ENCODE measurements at regions not wholly inside any gene's neighbourhood (a gene's known extent, or its start where the extent isn't known, plus 50 kb on each side); places are given as distances from the start of the nearest gene placed in this dataset.

DNA sequence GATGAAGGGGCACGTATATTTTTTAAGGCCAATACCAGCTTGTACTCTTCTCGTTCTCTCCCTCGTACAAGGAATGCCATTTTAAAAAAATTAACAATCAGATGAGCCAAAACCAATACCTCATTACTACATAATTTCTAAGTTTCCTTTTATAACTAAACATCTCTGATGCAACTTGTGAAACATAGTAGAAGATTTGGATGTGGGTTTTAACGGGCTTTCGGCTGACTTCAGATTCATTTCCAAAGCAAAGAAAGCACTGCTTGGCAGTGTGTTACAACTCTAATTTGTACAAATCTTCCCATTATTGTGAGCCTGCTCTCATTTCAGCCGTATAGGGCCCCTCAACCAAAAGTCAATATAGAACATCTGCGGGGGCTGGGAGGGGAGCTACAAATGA, 99.1 kb upstream of the TMCC3 start:
- Histone ChIP-seq H2AFZ (no peak overlapping the region), H3K36me3 (ENCODE audit: low read depth) (no peaks in the 10 kb centered on the region), H3K79me2 (ENCODE audit: low read depth) (no peaks in the 10 kb centered on the region), H3K4me3 (no peak overlapping the region), H3K4me2 (no peak overlapping the region), H3F3A (ENCODE audit: insufficient read depth, low read depth) (no peaks in the 10 kb centered on the region), H3K4me1 (replicated peaks; ENCODE audit: insufficient read depth) (no peaks in the 10 kb centered on the region), H4K20me1 (ENCODE audit: insufficient read depth) (no peaks in the 10 kb centered on the region), H3K9me3 (ENCODE audit: insufficient read depth, low read depth) (no peaks in the 10 kb centered on the region), H3K9me2 (ENCODE audit: insufficient read depth) (no peaks in the 10 kb centered on the region), H3K27ac (no peak overlapping the region), H3K27me3 (ENCODE audit: insufficient read depth, low read depth) (no peaks in the 10 kb centered on the region)
- ChIA-PET POLR2A (ENCODE audit: unreplicated experiment) (no interaction called here), CTCF (no interaction called here)
- no peak for DNase-seq
- no TSS peak for BruUV-seq (replicated peaks)
- TF ChIP-seq, protein P1, sequence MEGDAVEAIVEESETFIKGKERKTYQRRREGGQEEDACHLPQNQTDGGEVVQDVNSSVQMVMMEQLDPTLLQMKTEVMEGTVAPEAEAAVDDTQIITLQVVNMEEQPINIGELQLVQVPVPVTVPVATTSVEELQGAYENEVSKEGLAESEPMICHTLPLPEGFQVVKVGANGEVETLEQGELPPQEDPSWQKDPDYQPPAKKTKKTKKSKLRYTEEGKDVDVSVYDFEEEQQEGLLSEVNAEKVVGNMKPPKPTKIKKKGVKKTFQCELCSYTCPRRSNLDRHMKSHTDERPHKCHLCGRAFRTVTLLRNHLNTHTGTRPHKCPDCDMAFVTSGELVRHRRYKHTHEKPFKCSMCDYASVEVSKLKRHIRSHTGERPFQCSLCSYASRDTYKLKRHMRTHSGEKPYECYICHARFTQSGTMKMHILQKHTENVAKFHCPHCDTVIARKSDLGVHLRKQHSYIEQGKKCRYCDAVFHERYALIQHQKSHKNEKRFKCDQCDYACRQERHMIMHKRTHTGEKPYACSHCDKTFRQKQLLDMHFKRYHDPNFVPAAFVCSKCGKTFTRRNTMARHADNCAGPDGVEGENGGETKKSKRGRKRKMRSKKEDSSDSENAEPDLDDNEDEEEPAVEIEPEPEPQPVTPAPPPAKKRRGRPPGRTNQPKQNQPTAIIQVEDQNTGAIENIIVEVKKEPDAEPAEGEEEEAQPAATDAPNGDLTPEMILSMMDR (conservative IDR thresholded peaks at IDR 0.05) = no peak
- TF ChIP-seq EZH2 (IDR thresholded peaks at IDR 0.05; ENCODE audit: low read depth) = no peak
- intact Hi-C loops (cut with micrococcal nuclease; ENCODE audit: unreplicated experiment) = no loop called here

DNA sequence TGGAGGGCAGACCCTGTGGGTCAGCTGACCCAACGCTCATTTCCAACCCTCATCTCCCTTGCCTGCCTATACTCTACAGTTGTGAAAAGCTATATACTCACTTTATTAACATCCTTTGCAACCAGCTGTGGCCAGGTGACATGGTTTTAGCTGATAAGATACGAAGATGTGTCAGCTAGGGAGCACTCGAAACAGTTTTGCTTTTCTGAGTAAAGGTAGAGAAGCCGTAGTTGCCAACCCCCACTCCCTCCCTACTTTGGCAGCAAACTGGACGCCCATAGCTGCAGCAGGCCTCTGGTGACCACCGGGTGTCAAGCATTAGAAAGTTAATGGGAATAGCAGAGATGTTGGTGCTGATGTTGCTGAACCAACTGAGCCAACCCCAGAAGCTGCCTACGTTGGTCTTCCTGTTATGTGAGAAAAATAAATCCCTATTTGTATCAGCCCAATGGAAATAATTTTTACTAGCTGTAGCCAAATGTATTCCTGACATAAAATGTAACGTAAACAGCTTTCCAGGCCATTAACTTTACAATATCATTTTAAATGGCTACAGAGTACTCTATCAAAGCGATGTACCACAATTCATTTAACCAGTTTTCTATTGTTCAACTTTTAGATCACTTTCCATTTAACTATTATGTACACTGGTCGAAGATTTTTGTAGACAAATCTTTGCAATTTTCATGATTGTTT, 98.5 kb upstream of the TMCC3 start:
- no peak overlapping the region for H3K27ac ChIP-seq
- H3K36me3 ChIP-seq (ENCODE audit: low read depth) = no peaks in the 10 kb centered on the region
- no peaks in the 10 kb centered on the region for H3K9me3 ChIP-seq (ENCODE audit: insufficient read depth, low read depth)
- H3K79me2 ChIP-seq (ENCODE audit: low read depth) = no peaks in the 10 kb centered on the region
- no peak overlapping the region for H3K4me2 ChIP-seq
- ChIA-PET CTCF (no interaction called here), POLR2A (ENCODE audit: unreplicated experiment) (interaction anchor here (0.7 kb wide), 1 partner anchor 33 kb away, joined by 4 read pairs; no protein-coding TSS in a partner anchor)
- TF ChIP-seq EZH2 (IDR thresholded peaks at IDR 0.05; ENCODE audit: low read depth) = no peak
- TF ChIP-seq, protein P1 (conservative IDR thresholded peaks at IDR 0.05) = no peak
- H3K4me1 ChIP-seq (replicated peaks; ENCODE audit: insufficient read depth) = no peaks in the 10 kb centered on the region
- H3F3A ChIP-seq (ENCODE audit: insufficient read depth, low read depth) = no peaks in the 10 kb centered on the region
- no TSS peak for BruUV-seq (replicated peaks)
- H3K4me3 ChIP-seq = no peak overlapping the region
- no peaks in the 10 kb centered on the region for H3K9me2 ChIP-seq (ENCODE audit: insufficient read depth)
- DNase-seq = no peak
- no peaks in the 10 kb centered on the region for H3K27me3 ChIP-seq (ENCODE audit: insufficient read depth, low read depth)
- intact Hi-C loops (cut with micrococcal nuclease; ENCODE audit: unreplicated experiment) = no loop called here
- H2AFZ ChIP-seq = no peak overlapping the region
- H4K20me1 ChIP-seq (ENCODE audit: insufficient read depth) = no peaks in the 10 kb centered on the region

DNA sequence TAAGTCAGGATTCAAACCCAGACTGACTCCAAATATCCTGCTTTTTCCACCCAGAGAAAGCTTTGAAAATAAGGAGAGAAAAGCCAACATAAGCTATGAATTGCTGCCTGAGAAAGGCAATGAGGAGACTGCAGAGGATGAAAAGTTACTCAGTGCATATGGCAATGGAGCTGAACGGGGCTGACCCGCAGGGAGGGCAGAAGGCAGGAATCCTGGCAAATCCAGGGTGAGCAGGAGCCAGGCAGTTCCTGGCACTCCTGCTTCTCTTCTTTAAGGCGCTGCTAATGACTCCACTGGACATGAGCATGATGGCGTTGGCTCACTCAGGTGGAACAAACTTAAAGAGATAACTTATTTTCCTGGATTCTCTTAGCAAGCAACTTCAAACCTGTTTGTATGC, 95.2 kb upstream of the TMCC3 start:
- Histone ChIP-seq H3F3A (ENCODE audit: insufficient read depth, low read depth) (no peaks in the 10 kb centered on the region), H2AFZ (no peak overlapping the region), H3K27ac (no peak overlapping the region), H4K20me1 (ENCODE audit: insufficient read depth) (no peaks in the 10 kb centered on the region), H3K27me3 (ENCODE audit: insufficient read depth, low read depth) (no peaks in the 10 kb centered on the region), H3K79me2 (ENCODE audit: low read depth) (no peaks in the 10 kb centered on the region), H3K4me3 (no peak overlapping the region), H3K36me3 (ENCODE audit: low read depth) (no peaks in the 10 kb centered on the region), H3K4me2 (no peak overlapping the region), H3K4me1 (replicated peaks; ENCODE audit: insufficient read depth) (no peaks in the 10 kb centered on the region), H3K9me2 (ENCODE audit: insufficient read depth) (no peaks in the 10 kb centered on the region), H3K9me3 (ENCODE audit: insufficient read depth, low read depth) (no peaks in the 10 kb centered on the region)
- DNase-seq = no peak
- ChIA-PET POLR2A (ENCODE audit: unreplicated experiment) (interaction anchor here (0.6 kb wide), 1 partner anchor 27 kb away, joined by 3 read pairs; no protein-coding TSS in a partner anchor), CTCF (no interaction called here)
- BruUV-seq (replicated peaks) = no TSS peak
- no peak for TF ChIP-seq EZH2 (IDR thresholded peaks at IDR 0.05; ENCODE audit: low read depth)
- TF ChIP-seq, protein P1 (conservative IDR thresholded peaks at IDR 0.05) = no peak
- intact Hi-C loops (cut with micrococcal nuclease; ENCODE audit: unreplicated experiment) = no loop called here
